H1 (cell line): ENCODE measurements at regions not wholly inside any gene's neighbourhood (a gene's known extent, or its start where the extent isn't known, plus 50 kb on each side); places are given as distances from the start of the nearest gene placed in this dataset.

Source experiments
- ASH2L ChIP-seq: fragments of 200-600, 300-600 bp; sonication (generic); IDR thresholded peaks from one replicate; pipeline ENCODE4 v1.7.1; 2017; ENCODE audit warnings: low read length
- CTBP2 ChIP-seq: IDR thresholded peaks from 2 replicates; pipeline ENCODE4 v1.7.0; 2011; ENCODE audit warnings: borderline replicate concordance, mild to moderate bottlenecking, moderate library complexity, mixed read lengths, low read length; ENCODE audit not compliant: insufficient read depth, insufficient read length
- KDM5A ChIP-seq: fragments of 200-600 bp; IDR thresholded peaks from 2 replicates; pipeline ENCODE4 v1.7.1; 2012; ENCODE audit warnings: mild to moderate bottlenecking, low read length, inconsistent platforms, mixed read lengths
- NANOG ChIP-seq: IDR thresholded peaks from 2 replicates; pipeline ENCODE4 v1.6.1; 2011; ENCODE audit warnings: low read length, low read depth, mild to moderate bottlenecking, inconsistent platforms; ENCODE audit not compliant: insufficient read depth, poor library complexity, severe bottlenecking
- RBBP5 ChIP-seq: IDR thresholded peaks from 2 replicates; pipeline ENCODE4 v1.7.1; 2012; ENCODE audit warnings: low read depth, mild to moderate bottlenecking, inconsistent platforms, low read length, moderate library complexity, borderline replicate concordance
- SP4 ChIP-seq: IDR thresholded peaks from 2 replicates; pipeline ENCODE4 v1.6.1; 2012; ENCODE audit warnings: low read length, inconsistent platforms
- TAF1 ChIP-seq: IDR thresholded peaks from 2 replicates; pipeline ENCODE4 v1.6.1; 2011; ENCODE audit warnings: mild to moderate bottlenecking, low read depth, low read length
- YY1 ChIP-seq: IDR thresholded peaks from 2 replicates; pipeline ENCODE4 v1.6.1; 2011; ENCODE audit warnings: low read depth, mild to moderate bottlenecking, low read length
- TF ChIP-seq, protein P1 (sequence below): IDR thresholded peaks from 2 replicates; pipeline ENCODE4 v1.6.1; 2011; ENCODE audit warnings: low read depth, mild to moderate bottlenecking, low read length; ENCODE audit not compliant: insufficient read depth

DNA sequence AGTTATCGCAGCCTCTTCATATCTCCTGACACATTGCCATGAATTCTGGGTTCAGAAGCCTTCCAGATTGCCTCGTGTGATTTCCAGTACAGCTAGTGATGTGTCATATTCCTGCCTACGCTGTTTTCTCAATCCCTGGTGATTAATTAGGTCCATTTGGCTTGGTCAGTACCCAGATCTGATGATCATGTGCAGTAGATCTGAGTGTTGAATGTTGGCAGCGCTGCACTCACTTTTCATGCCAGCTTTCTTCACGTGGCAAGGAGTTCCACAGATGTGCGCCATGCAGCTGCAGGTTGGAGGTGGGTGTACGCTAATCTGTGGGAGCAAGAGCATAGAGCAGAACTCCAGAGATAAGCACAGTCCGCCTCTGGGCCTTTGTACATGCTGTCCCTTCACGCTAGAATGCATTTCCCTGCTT, 86.9 kb upstream of the COL6A5 start (continued):
- TF ChIP-seq, protein P1, sequence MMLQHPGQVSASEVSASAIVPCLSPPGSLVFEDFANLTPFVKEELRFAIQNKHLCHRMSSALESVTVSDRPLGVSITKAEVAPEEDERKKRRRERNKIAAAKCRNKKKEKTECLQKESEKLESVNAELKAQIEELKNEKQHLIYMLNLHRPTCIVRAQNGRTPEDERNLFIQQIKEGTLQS, result no peak
- no peak for TF ChIP-seq CTBP2
- TF ChIP-seq YY1, result no peak
- no peak for TF ChIP-seq NANOG
- TF ChIP-seq TAF1, result no peak
- no peak for TF ChIP-seq ASH2L
- no peak for TF ChIP-seq KDM5A
- no peak for TF ChIP-seq SP4
- no peak for TF ChIP-seq RBBP5
